ENCODE measurements at regions not wholly inside any gene's neighbourhood (a gene's known extent, or its start where the extent isn't known, plus 50 kb on each side); places are given as distances from the start of the nearest gene placed in this dataset.

DNA sequence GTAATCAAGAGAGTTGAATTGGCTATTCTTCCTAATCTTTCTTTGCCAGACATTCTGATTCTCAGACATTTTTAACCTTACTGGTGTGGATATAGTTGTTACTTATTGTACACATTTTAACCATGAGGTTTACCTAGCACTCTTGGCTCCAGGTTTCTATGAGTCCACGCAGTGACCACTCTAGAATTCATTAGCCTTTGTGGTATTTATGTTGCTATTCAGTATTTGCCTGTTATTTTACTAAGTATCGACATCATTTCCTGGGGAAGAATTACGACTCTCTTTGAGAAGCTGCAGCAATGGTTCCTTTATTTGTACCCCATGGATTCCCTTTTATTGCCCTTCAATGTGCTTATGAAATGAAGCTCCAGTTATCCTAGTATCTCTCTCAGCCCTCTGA is 120.7 kb downstream of the RDH14 start:
- H3K79me2 ChIP-seq (ENCODE audit: control insufficient read depth, insufficient read depth, low read length), result no peaks in the 10 kb centered on the region
- H3K9me3 ChIP-seq (ENCODE audit: control insufficient read depth, low read depth, low read length), result no peaks in the 10 kb centered on the region
- no peak overlapping the region for H3K4me2 ChIP-seq (ENCODE audit: control insufficient read depth, extremely low read depth, insufficient read depth, low read depth, low read length)
- H4K20me1 ChIP-seq (ENCODE audit: control insufficient read depth, extremely low read depth, insufficient read depth, low read length), result no peaks in the 10 kb centered on the region
- peaks cover 8% of the 10 kb centered on the region for H3K27me3 ChIP-seq (ENCODE audit: control insufficient read depth, extremely low read depth, insufficient read depth, low read length)
- no peak overlapping the region for H3K27ac ChIP-seq (ENCODE audit: control insufficient read depth, insufficient read depth, low read length)
- no peak overlapping the region for H3K4me3 ChIP-seq (ENCODE audit: control insufficient read depth in 2 of 3, extremely low read depth in 1 of 3, insufficient read depth in 2 of 3, low read depth in 1 of 3, low read length in 3 of 3)
- H3K9ac ChIP-seq (ENCODE audit: control insufficient read depth, extremely low read depth, insufficient read depth, low read length), result no peak overlapping the region
- dilution Hi-C loops (cut with MboI; ENCODE audit: extremely low pct_ligation_motif_present, low sequenced_read_pairs), result no loop called here
- no peaks in the 10 kb centered on the region for H3K36me3 ChIP-seq (ENCODE audit: control insufficient read depth in 2 of 2, extremely low read depth in 1 of 2, insufficient read depth in 2 of 2, low read length in 2 of 2)
- no peak overlapping the region for H2AFZ ChIP-seq (ENCODE audit: control insufficient read depth, low read length)
- no peak for FAIRE-seq
- no peaks in the 10 kb centered on the region for H3K4me1 ChIP-seq (ENCODE audit: control insufficient read depth, extremely low read depth, insufficient read depth, low read length)
- DNase-seq (ENCODE audit: low read depth, low spot score), result no peak
- TF ChIP-seq EZH2 (IDR thresholded peaks at IDR 0.05; ENCODE audit: low read length), result no peak
- no peaks in the 10 kb centered on the region for H3K9me1 ChIP-seq (ENCODE audit: control insufficient read depth, extremely low read depth, insufficient read depth, low read length)

- no peak for FAIRE-seq
- H3K27ac ChIP-seq (ENCODE audit: control insufficient read depth, insufficient read depth, low read length), result no peak overlapping the region
- dilution Hi-C loops (cut with MboI; ENCODE audit: extremely low pct_ligation_motif_present, low sequenced_read_pairs), result no loop called here
- H3K9me1 ChIP-seq (ENCODE audit: control insufficient read depth, extremely low read depth, insufficient read depth, low read length), result no peaks in the 10 kb centered on the region
- H3K9me3 ChIP-seq (ENCODE audit: control insufficient read depth, low read depth, low read length), result no peaks in the 10 kb centered on the region
- no peak overlapping the region for H3K9ac ChIP-seq (ENCODE audit: control insufficient read depth, extremely low read depth, insufficient read depth, low read length)
- H4K20me1 ChIP-seq (ENCODE audit: control insufficient read depth, extremely low read depth, insufficient read depth, low read length), result no peaks in the 10 kb centered on the region
- H3K36me3 ChIP-seq (ENCODE audit: control insufficient read depth in 2 of 2, extremely low read depth in 1 of 2, insufficient read depth in 2 of 2, low read length in 2 of 2), result no peaks in the 10 kb centered on the region
- no peaks in the 10 kb centered on the region for H3K79me2 ChIP-seq (ENCODE audit: control insufficient read depth, insufficient read depth, low read length)
- no peaks in the 10 kb centered on the region for H3K4me1 ChIP-seq (ENCODE audit: control insufficient read depth, extremely low read depth, insufficient read depth, low read length)
- DNase-seq (ENCODE audit: low read depth, low spot score), result no peak
- H2AFZ ChIP-seq (ENCODE audit: control insufficient read depth, low read length), result no peak overlapping the region
- H3K27me3 ChIP-seq (ENCODE audit: control insufficient read depth, extremely low read depth, insufficient read depth, low read length), result no peaks in the 10 kb centered on the region
- no peak overlapping the region for H3K4me3 ChIP-seq (ENCODE audit: control insufficient read depth in 2 of 3, extremely low read depth in 1 of 3, insufficient read depth in 2 of 3, low read depth in 1 of 3, low read length in 3 of 3)
- TF ChIP-seq, protein P1, sequence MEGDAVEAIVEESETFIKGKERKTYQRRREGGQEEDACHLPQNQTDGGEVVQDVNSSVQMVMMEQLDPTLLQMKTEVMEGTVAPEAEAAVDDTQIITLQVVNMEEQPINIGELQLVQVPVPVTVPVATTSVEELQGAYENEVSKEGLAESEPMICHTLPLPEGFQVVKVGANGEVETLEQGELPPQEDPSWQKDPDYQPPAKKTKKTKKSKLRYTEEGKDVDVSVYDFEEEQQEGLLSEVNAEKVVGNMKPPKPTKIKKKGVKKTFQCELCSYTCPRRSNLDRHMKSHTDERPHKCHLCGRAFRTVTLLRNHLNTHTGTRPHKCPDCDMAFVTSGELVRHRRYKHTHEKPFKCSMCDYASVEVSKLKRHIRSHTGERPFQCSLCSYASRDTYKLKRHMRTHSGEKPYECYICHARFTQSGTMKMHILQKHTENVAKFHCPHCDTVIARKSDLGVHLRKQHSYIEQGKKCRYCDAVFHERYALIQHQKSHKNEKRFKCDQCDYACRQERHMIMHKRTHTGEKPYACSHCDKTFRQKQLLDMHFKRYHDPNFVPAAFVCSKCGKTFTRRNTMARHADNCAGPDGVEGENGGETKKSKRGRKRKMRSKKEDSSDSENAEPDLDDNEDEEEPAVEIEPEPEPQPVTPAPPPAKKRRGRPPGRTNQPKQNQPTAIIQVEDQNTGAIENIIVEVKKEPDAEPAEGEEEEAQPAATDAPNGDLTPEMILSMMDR (optimal IDR thresholded peaks at IDR 0.05 in 1 of 3, IDR thresholded peaks at IDR 0.05 in 1 of 3, conservative IDR thresholded peaks at IDR 0.05 in 1 of 3; ENCODE audit: extremely low read depth in 1 of 3, insufficient read depth in 2 of 3, low read length in 3 of 3), result no peak
- no peak for TF ChIP-seq EZH2 (IDR thresholded peaks at IDR 0.05; ENCODE audit: low read length)
- H3K4me2 ChIP-seq (ENCODE audit: control insufficient read depth, extremely low read depth, insufficient read depth, low read depth, low read length), result no peak overlapping the region
Observed at GRCh38 chr2:18437909-18438308, 122.5 kb downstream of the RDH14 start.

DNA sequence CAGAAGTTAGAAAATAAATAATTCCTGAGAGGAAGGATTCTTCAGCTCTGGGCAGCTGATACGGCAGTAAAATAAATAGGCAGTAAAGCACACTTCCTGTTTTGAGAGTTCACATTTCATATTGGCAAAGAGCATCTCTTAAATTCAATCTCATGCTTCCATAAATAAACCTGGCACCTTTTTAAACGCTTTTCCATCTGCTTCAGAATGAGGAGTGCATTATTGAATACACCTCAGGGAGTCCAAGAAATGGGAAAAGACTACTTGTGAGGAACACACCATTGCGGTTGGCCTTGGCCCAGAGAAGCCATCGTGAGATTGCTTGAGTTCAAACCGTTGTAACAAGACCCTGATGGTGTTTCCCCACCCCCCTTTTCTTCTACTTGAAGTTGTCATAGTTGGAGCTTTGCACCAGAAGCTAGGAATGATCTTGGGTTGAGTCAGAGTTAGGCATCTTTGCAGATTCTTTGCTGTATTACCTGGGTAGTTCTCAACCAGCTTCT is 123.9 kb downstream of the RDH14 start:
- no peak for TF ChIP-seq EZH2 (IDR thresholded peaks at IDR 0.05; ENCODE audit: low read length)
- TF ChIP-seq, protein P1 (optimal IDR thresholded peaks at IDR 0.05 in 1 of 3, IDR thresholded peaks at IDR 0.05 in 1 of 3, conservative IDR thresholded peaks at IDR 0.05 in 1 of 3; ENCODE audit: extremely low read depth in 1 of 3, insufficient read depth in 2 of 3, low read length in 3 of 3), result no peak

More for the DNA sequence above, 123.9 kb downstream of the RDH14 start:
- no peaks in the 10 kb centered on the region for H3K79me2 ChIP-seq (ENCODE audit: control insufficient read depth, insufficient read depth, low read length)
- H3K27me3 ChIP-seq (ENCODE audit: control insufficient read depth, extremely low read depth, insufficient read depth, low read length), result no peaks in the 10 kb centered on the region
- DNase-seq (ENCODE audit: low read depth, low spot score) (no peak), FAIRE-seq (no peak)
- no peak overlapping the region for H3K4me2 ChIP-seq (ENCODE audit: control insufficient read depth, extremely low read depth, insufficient read depth, low read depth, low read length)
- no peak overlapping the region for H3K9ac ChIP-seq (ENCODE audit: control insufficient read depth, extremely low read depth, insufficient read depth, low read length)
- H3K4me1 ChIP-seq (ENCODE audit: control insufficient read depth, extremely low read depth, insufficient read depth, low read length), result no peaks in the 10 kb centered on the region
- dilution Hi-C loops (cut with MboI; ENCODE audit: extremely low pct_ligation_motif_present, low sequenced_read_pairs), result no loop called here
- no peaks in the 10 kb centered on the region for H3K36me3 ChIP-seq (ENCODE audit: control insufficient read depth in 2 of 2, extremely low read depth in 1 of 2, insufficient read depth in 2 of 2, low read length in 2 of 2)
- H3K9me1 ChIP-seq (ENCODE audit: control insufficient read depth, extremely low read depth, insufficient read depth, low read length), result no peaks in the 10 kb centered on the region
- no peaks in the 10 kb centered on the region for H3K9me3 ChIP-seq (ENCODE audit: control insufficient read depth, low read depth, low read length)
- H3K4me3 ChIP-seq (ENCODE audit: control insufficient read depth in 2 of 3, extremely low read depth in 1 of 3, insufficient read depth in 2 of 3, low read depth in 1 of 3, low read length in 3 of 3), result no peak overlapping the region
- H3K27ac ChIP-seq (ENCODE audit: control insufficient read depth, insufficient read depth, low read length), result no peak overlapping the region
- H4K20me1 ChIP-seq (ENCODE audit: control insufficient read depth, extremely low read depth, insufficient read depth, low read length), result no peaks in the 10 kb centered on the region
- no peak overlapping the region for H2AFZ ChIP-seq (ENCODE audit: control insufficient read depth, low read length)

Data from keratinocyte (primary cell).